Heart left ventricle (tissue), 13 donors: ENCODE measurements at regions not wholly inside any gene's neighbourhood (a gene's known extent, or its start where the extent isn't known, plus 50 kb on each side); places are given as distances from the start of the nearest gene placed in this dataset.

Experiments used
- POLR2A ChIP-seq, 2 donors: fragments of 450-650 bp; IDR thresholded peaks; one replicate each; pipeline ENCODE4 v1.6.1; 2017; ENCODE audit warnings: antibody characterized with exemption in 2 of 2, mild to moderate bottlenecking in 2 of 2, moderate library complexity in 2 of 2
- TF ChIP-seq, protein P1 (sequence below), 12 donors: fragments of 200-600 bp; sonication (generic) in 4 of 12; IDR thresholded peaks; one replicate each; pipeline versions ENCODE4 v1.5.0 to v1.8.0; 2018 to 2022; ENCODE audit warnings: antibody characterized with exemption in 12 of 12, mild to moderate bottlenecking in 5 of 12
- donor health status: ischemic (EF 13 %, LVEDD 7.1; RV severe dilation, severe dysfunction).
- donor health status: DM: no; HTN: yes; CAD: no.
- donor health status: DM: no; HTN: no; CAD: no.
- donor health status: ischemic (EF 25% LVEDD 6.9; RV normal size, moderate dysfunction).
- donor health status: ischemic (EF 25% LVEDD 5.7; RV mildly dilated, moderate dysfunction).
- donor health status: ischemic (EF 35%, LVEDD 5.7; RV mildly dilated, moderate dysfunction).
- donor health status: nonischemic (EF 11% LVEDD 7.7; RV severe dilation, severe dysfunction).
- donor health status: DM: yes; HTN: yes; CAD: no.
- donor health status: PGD.
- donor health status: ischemic (EF 29% LVEDD 5.4; RV normal size, mild dysfunction).
- donor health status: nonischemic (EF 23%, LVEDD 6.1; RV moderate dilation, normal function).

DNA sequence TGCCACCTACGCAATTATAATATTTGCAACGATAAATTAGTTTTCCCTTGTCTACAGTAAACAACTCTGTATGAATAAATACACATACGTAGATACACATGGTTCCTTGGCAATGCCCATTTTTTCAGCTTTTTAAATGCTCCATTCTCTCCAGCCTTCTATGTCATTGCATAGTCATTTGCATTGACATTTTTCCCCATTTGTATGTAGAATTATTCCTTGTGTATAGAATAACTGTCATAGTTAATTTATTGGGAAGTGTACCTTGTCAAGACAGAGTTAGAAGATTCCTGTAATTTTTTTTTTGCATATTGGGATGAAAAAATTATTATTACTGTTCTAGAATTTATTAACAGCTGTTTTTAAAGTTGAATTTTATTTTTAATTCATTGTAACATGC is 736.7 kb upstream of the DPPA4 start:
- no peak for TF ChIP-seq POLR2A (IDR thresholded peaks at IDR 0.05)
- TF ChIP-seq, protein P1, sequence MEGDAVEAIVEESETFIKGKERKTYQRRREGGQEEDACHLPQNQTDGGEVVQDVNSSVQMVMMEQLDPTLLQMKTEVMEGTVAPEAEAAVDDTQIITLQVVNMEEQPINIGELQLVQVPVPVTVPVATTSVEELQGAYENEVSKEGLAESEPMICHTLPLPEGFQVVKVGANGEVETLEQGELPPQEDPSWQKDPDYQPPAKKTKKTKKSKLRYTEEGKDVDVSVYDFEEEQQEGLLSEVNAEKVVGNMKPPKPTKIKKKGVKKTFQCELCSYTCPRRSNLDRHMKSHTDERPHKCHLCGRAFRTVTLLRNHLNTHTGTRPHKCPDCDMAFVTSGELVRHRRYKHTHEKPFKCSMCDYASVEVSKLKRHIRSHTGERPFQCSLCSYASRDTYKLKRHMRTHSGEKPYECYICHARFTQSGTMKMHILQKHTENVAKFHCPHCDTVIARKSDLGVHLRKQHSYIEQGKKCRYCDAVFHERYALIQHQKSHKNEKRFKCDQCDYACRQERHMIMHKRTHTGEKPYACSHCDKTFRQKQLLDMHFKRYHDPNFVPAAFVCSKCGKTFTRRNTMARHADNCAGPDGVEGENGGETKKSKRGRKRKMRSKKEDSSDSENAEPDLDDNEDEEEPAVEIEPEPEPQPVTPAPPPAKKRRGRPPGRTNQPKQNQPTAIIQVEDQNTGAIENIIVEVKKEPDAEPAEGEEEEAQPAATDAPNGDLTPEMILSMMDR (IDR thresholded peaks at IDR 0.05), result no peak
